Esophagus (tissue), 2 donors: ENCODE measurements at regions not wholly inside any gene's neighbourhood (a gene's known extent, or its start where the extent isn't known, plus 50 kb on each side); places are given as distances from the start of the nearest gene placed in this dataset.

Source experiments
- H3K27ac ChIP-seq, 2 donors: one replicate each; pipeline ENCODE4 v1.5.1; 2013; ENCODE audit warnings: low read depth in 2 of 2, mild to moderate bottlenecking in 2 of 2, inconsistent platforms in 1 of 2, low read length in 1 of 2, moderate library complexity in 1 of 2
- H3K27me3 ChIP-seq, 2 donors: one replicate each; pipeline ENCODE4 v1.6.1; 2013; ENCODE audit warnings: low read length in 2 of 2, control low read depth in 1 of 2, mild to moderate bottlenecking in 1 of 2; ENCODE audit not compliant: insufficient read depth in 2 of 2, control insufficient read depth in 1 of 2
- H3K36me3 ChIP-seq, 2 donors: one replicate each; pipeline ENCODE4 v1.6.1; 2013; ENCODE audit warnings: low read length in 1 of 2; ENCODE audit not compliant: control insufficient read depth in 2 of 2, insufficient read depth in 2 of 2
- H3K4me1 ChIP-seq, 2 donors: one replicate each; pipeline ENCODE4 v1.6.1; 2013; ENCODE audit warnings: low read length in 1 of 2; ENCODE audit not compliant: control insufficient read depth in 2 of 2, insufficient read depth in 2 of 2
- H3K4me3 ChIP-seq, 2 donors: one replicate each; pipeline ENCODE4 v1.5.1; 2013; ENCODE audit warnings: low read length in 2 of 2, mild to moderate bottlenecking in 2 of 2, low read depth in 1 of 2, moderate library complexity in 1 of 2
- H3K9me3 ChIP-seq, 2 donors: one replicate each; pipeline ENCODE4 v1.6.1; 2013; ENCODE audit warnings: mild to moderate bottlenecking in 2 of 2, low read depth in 1 of 2, low read length in 1 of 2, moderate library complexity in 1 of 2; ENCODE audit not compliant: control insufficient read depth in 2 of 2, insufficient read depth in 1 of 2
- WGBS, 2 donors: extraction: QIAGEN DNeasy Blood & Tissue Kit; methylation state at CpG; one replicate each; pipeline ENCODE4 v1.1.7; 2013; 5-methylcytosine and 5-hydroxymethylcytosine counted together
- donor health status: healthy with polysubstance abuse.
- donor health status: Bipolar disorder and iron deficiency.

GRCh38 chr10:90583416-90583815 lies 274.4 kb downstream of the HTR7 start:
- Histone ChIP-seq H3K4me3 (no peak overlapping the region), H3K27ac (no peak overlapping the region), H3K9me3 (no peaks in the 10 kb centered on the region), H3K27me3 (no peaks in the 10 kb centered on the region), H3K36me3 (no peaks in the 10 kb centered on the region), H3K4me1 (no peaks in the 10 kb centered on the region)
- 70 to 80% methylated on average over 3 of the region's 3 CpGs for WGBS, 2 donors

GRCh38 chr10:90587081-90587491 lies 270.8 kb downstream of the HTR7 start:
- H3K9me3 ChIP-seq: no peaks in the 10 kb centered on the region
- no peaks in the 10 kb centered on the region for H3K36me3 ChIP-seq
- WGBS, 2 donors: 41 to 44% methylated on average over 1 of the region's 1 CpG

GRCh38 chr10:90587561-90587960 lies 270.3 kb downstream of the HTR7 start:
- Histone ChIP-seq H3K36me3 (no peaks in the 10 kb centered on the region), H3K27ac (no peak overlapping the region), H3K9me3 (no peaks in the 10 kb centered on the region), H3K4me1 (no peaks in the 10 kb centered on the region), H3K4me3 (no peak overlapping the region), H3K27me3 (no peaks in the 10 kb centered on the region)
- WGBS, 2 donors: 90 to 91% methylated on average over 2 of the region's 2 CpGs

More at GRCh38 chr10:90587081-90587491, 270.8 kb downstream of the HTR7 start:
- Histone ChIP-seq H3K27me3 (no peaks in the 10 kb centered on the region), H3K27ac (no peak overlapping the region), H3K4me3 (no peak overlapping the region), H3K4me1 (no peaks in the 10 kb centered on the region)

- Histone ChIP-seq H3K9me3 (no peaks in the 10 kb centered on the region), H3K4me3 (no peak overlapping the region), H3K27me3 (no peaks in the 10 kb centered on the region), H3K36me3 (no peaks in the 10 kb centered on the region), H3K4me1 (no peaks in the 10 kb centered on the region), H3K27ac (no peak overlapping the region)
- WGBS, 2 donors: 78 to 81% methylated on average over 3 of the region's 3 CpGs
Measured at GRCh38 chr10:90588222-90588621, 269.6 kb downstream of the HTR7 start.

GRCh38 chr10:90589825-90590224 lies 268.0 kb downstream of the HTR7 start:
- no peaks in the 10 kb centered on the region for H3K4me1 ChIP-seq
- H3K4me3 ChIP-seq: no peak overlapping the region
- 44 to 48% methylated on average over 3 of the region's 3 CpGs for WGBS, 2 donors
- H3K9me3 ChIP-seq: no peaks in the 10 kb centered on the region
- H3K27me3 ChIP-seq: no peaks in the 10 kb centered on the region
- H3K27ac ChIP-seq: no peak overlapping the region
- no peaks in the 10 kb centered on the region for H3K36me3 ChIP-seq

GRCh38 chr10:90591629-90592028 lies 266.2 kb downstream of the HTR7 start:
- H3K36me3 ChIP-seq: no peaks in the 10 kb centered on the region
- no peak overlapping the region for H3K27ac ChIP-seq
- H3K4me1 ChIP-seq: no peaks in the 10 kb centered on the region
- 63 to 76% methylated on average over 3 of the region's 3 CpGs for WGBS, 2 donors
- no peak overlapping the region for H3K4me3 ChIP-seq
- no peaks in the 10 kb centered on the region for H3K27me3 ChIP-seq
- H3K9me3 ChIP-seq: no peaks in the 10 kb centered on the region

- 34 to 37% methylated on average over 3 of the region's 3 CpGs for WGBS, 2 donors
- H3K4me3 ChIP-seq: no peak overlapping the region
- H3K27ac ChIP-seq: no peak overlapping the region
Measured at GRCh38 chr10:90592638-90593302, 265.1 kb downstream of the HTR7 start.

GRCh38 chr10:90598513-90598912 lies 259.3 kb downstream of the HTR7 start:
- Histone ChIP-seq H3K27me3 (no peaks in the 10 kb centered on the region), H3K27ac (no peak overlapping the region), H3K4me1 (no peaks in the 10 kb centered on the region), H3K9me3 (no peaks in the 10 kb centered on the region), H3K4me3 (no peak overlapping the region), H3K36me3 (no peaks in the 10 kb centered on the region)
- WGBS, 2 donors: 82% methylated on average over 4 of the region's 4 CpGs

More at GRCh38 chr10:90592638-90593302, 265.1 kb downstream of the HTR7 start:
- Histone ChIP-seq H3K4me1 (no peaks in the 10 kb centered on the region), H3K9me3 (no peaks in the 10 kb centered on the region), H3K36me3 (no peaks in the 10 kb centered on the region), H3K27me3 (no peaks in the 10 kb centered on the region)

- WGBS, 2 donors: 63 to 64% methylated on average over 2 of the region's 2 CpGs
- Histone ChIP-seq H3K27ac (no peak overlapping the region), H3K4me3 (no peak overlapping the region), H3K36me3 (no peaks in the 10 kb centered on the region), H3K9me3 (no peaks in the 10 kb centered on the region), H3K4me1 (no peaks in the 10 kb centered on the region), H3K27me3 (no peaks in the 10 kb centered on the region)
Measured at GRCh38 chr10:90602862-90603610, 254.8 kb downstream of the HTR7 start.

- H3K27me3 ChIP-seq: no peaks in the 10 kb centered on the region
- no peak overlapping the region for H3K27ac ChIP-seq
- no peaks in the 10 kb centered on the region for H3K4me1 ChIP-seq
- H3K9me3 ChIP-seq: no peaks in the 10 kb centered on the region
- no peaks in the 10 kb centered on the region for H3K36me3 ChIP-seq
- no peak overlapping the region for H3K4me3 ChIP-seq
Measured at GRCh38 chr10:90604636-90605035, 253.2 kb downstream of the HTR7 start.
